Mesenchymal stem cell (in vitro differentiated cells and primary cell): ENCODE measurements at regions not wholly inside any gene's neighbourhood (a gene's known extent, or its start where the extent isn't known, plus 50 kb on each side); places are given as distances from the start of the nearest gene placed in this dataset.

Source experiments
- DNase-seq: peaks from one replicate; pipeline ENCODE4 v3.0.0-alpha.2; 2013
- H2AFZ ChIP-seq: one replicate; pipeline ENCODE4 v1.6.1; 2013; ENCODE audit warnings: low read depth, mild to moderate bottlenecking, control low read depth, inconsistent platforms, low read length, moderate library complexity
- H2AK5ac ChIP-seq: 2 replicates; pipeline ENCODE4 v1.6.1; 2013; ENCODE audit warnings: low read length, moderate library complexity, mild to moderate bottlenecking, inconsistent platforms; ENCODE audit not compliant: severe bottlenecking
- H2BK120ac ChIP-seq: one replicate; pipeline ENCODE4 v1.6.1; 2013; ENCODE audit warnings: low read depth, mild to moderate bottlenecking, inconsistent platforms, low read length, moderate library complexity
- H2BK12ac ChIP-seq, 2 experiments: one replicate each; pipeline ENCODE4 v1.6.1; 2013; ENCODE audit warnings: inconsistent platforms in 2 of 2, low read length in 2 of 2, mild to moderate bottlenecking in 2 of 2, moderate library complexity in 2 of 2, control low read depth in 1 of 2
- H2BK15ac ChIP-seq: one replicate; pipeline ENCODE4 v1.6.1; 2013; ENCODE audit warnings: mild to moderate bottlenecking, low read depth, inconsistent platforms; ENCODE audit not compliant: poor library complexity, severe bottlenecking
- H2BK5ac ChIP-seq: 2 replicates; pipeline ENCODE4 v1.6.1; 2013; ENCODE audit warnings: low read depth, mild to moderate bottlenecking, low read length, control low read depth, inconsistent platforms; ENCODE audit not compliant: poor library complexity, severe bottlenecking
- H3K14ac ChIP-seq, 2 experiments: one replicate each; pipeline ENCODE4 v1.6.1; 2013; ENCODE audit warnings: inconsistent platforms in 2 of 2, low read length in 2 of 2, control low read depth in 1 of 2, mild to moderate bottlenecking in 1 of 2, moderate library complexity in 1 of 2
- H3K18ac ChIP-seq, 2 experiments: one replicate each; pipeline ENCODE4 v1.6.1; 2013; ENCODE audit warnings: inconsistent platforms in 2 of 2, low read length in 2 of 2, control low read depth in 1 of 2, low read depth in 1 of 2, mild to moderate bottlenecking in 1 of 2
- H3K23ac ChIP-seq, 2 experiments: one replicate each; pipeline ENCODE4 v1.6.1; 2013; ENCODE audit warnings: inconsistent platforms in 2 of 2, low read length in 2 of 2, mild to moderate bottlenecking in 2 of 2, moderate library complexity in 2 of 2, control low read depth in 1 of 2
- H3K27ac ChIP-seq: 2 replicates; pipeline ENCODE4 v1.5.1; 2013; ENCODE audit warnings: mild to moderate bottlenecking, moderate library complexity, low read length, control low read depth, inconsistent platforms; ENCODE audit not compliant: poor library complexity, severe bottlenecking
- H3K27me3 ChIP-seq, 2 experiments: 2 replicates each; pipeline versions ENCODE4 v1.6.1 to v1.7.0; 2013; ENCODE audit warnings: low read length in 2 of 2, mild to moderate bottlenecking in 2 of 2, moderate library complexity in 2 of 2, control low read depth in 1 of 2, inconsistent platforms in 1 of 2; ENCODE audit not compliant: control insufficient read depth in 1 of 2, insufficient read depth in 1 of 2
- H3K36me3 ChIP-seq, 2 experiments: 2 replicates each; pipeline versions ENCODE4 v1.6.1 to v1.7.0; 2013; ENCODE audit warnings: low read length in 2 of 2, control low read depth in 1 of 2, inconsistent platforms in 1 of 2, low read depth in 1 of 2, mild to moderate bottlenecking in 1 of 2; ENCODE audit not compliant: insufficient read depth in 2 of 2, control insufficient read depth in 1 of 2
- H3K4ac ChIP-seq, 2 experiments: one replicate each; pipeline ENCODE4 v1.6.1; 2013; ENCODE audit warnings: inconsistent platforms in 2 of 2, low read length in 2 of 2, mild to moderate bottlenecking in 2 of 2, moderate library complexity in 2 of 2, control low read depth in 1 of 2, low read depth in 1 of 2
- H3K4me1 ChIP-seq: 2 replicates; pipeline ENCODE4 v1.6.1; 2013; ENCODE audit warnings: low read depth, low read length, control low read depth; ENCODE audit not compliant: control insufficient read depth, insufficient read depth
- H3K4me2 ChIP-seq: 2 replicates; pipeline ENCODE4 v1.6.1; 2013; ENCODE audit warnings: low read length, mild to moderate bottlenecking, inconsistent platforms; ENCODE audit not compliant: poor library complexity, severe bottlenecking
- H3K4me3 ChIP-seq, 2 experiments: 2 replicates each; pipeline versions ENCODE4 v1.5.1 to v1.7.0; 2013; ENCODE audit warnings: low read length in 2 of 2, mild to moderate bottlenecking in 2 of 2, control low read depth in 1 of 2, low read depth in 1 of 2; ENCODE audit not compliant: insufficient read depth in 1 of 2
- H3K79me1 ChIP-seq: replicated peaks from 2 replicates; pipeline ENCODE4 v1.6.1; 2013; ENCODE audit warnings: mild to moderate bottlenecking, control low read depth, low read length, inconsistent platforms; ENCODE audit not compliant: poor library complexity, severe bottlenecking
- H3K9ac ChIP-seq: 2 replicates; pipeline ENCODE4 v1.7.0; 2013; ENCODE audit warnings: mild to moderate bottlenecking, low read length, moderate library complexity
- H3K9me3 ChIP-seq: 2 replicates; pipeline ENCODE4 v1.7.0; 2013; ENCODE audit warnings: mild to moderate bottlenecking, low read length; ENCODE audit not compliant: control insufficient read depth
- H4K8ac ChIP-seq: one replicate; pipeline ENCODE4 v1.6.1; 2013; ENCODE audit warnings: inconsistent platforms, mild to moderate bottlenecking, low read length, moderate library complexity
- H4K91ac ChIP-seq: one replicate; pipeline ENCODE4 v1.6.1; 2013; ENCODE audit warnings: mild to moderate bottlenecking, low read length, inconsistent platforms
- WGBS: methylation state at CpG from one replicate; pipeline ENCODE4 v1.1.7; 2013; ENCODE audit warnings: mixed read lengths; 5-methylcytosine and 5-hydroxymethylcytosine counted together

DNA sequence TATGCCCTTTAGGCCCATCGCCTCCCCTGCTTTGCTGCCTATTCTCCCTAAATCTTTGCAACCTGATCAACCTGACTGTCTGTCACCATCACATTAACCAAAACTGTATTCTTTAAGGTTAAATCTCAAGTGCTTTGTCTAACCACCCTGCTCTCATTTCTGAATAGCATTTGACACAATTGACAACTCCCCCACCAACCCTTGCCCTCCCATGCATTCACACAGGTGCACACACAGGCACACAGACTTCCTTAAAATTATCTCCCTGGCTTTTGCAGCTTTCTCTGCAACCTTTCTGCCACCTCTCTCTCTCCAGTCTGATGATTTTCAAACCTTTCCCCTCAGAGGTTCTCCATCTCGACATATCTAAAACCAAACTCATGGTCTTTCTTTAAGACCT is 64.6 kb upstream of the ST8SIA3 start:
- Histone ChIP-seq H4K8ac (no peak overlapping the region), H3K4me1 (no peaks in the 10 kb centered on the region), H3K27ac (no peak overlapping the region), H3K9me3 (peaks cover 16% of the 10 kb centered on the region), H3K9ac (no peak overlapping the region), H2AFZ (no peak overlapping the region), H2BK15ac (no peak overlapping the region), H3K18ac (no peak overlapping the region), H3K4me2 (no peak overlapping the region), H4K91ac (no peak overlapping the region), H2BK120ac (no peak overlapping the region), H3K79me1 (no peaks in the 10 kb centered on the region), H2BK5ac (no peak overlapping the region), H2BK12ac (no peak overlapping the region), H3K36me3 (no peaks in the 10 kb centered on the region), H2AK5ac (no peak overlapping the region), H3K27me3 (peaks cover 0 to 4% of the 10 kb centered on the region in 2 experiments), H3K14ac (no peak overlapping the region), H3K4ac (no peak overlapping the region), H3K4me3 (no peak overlapping the region), H3K23ac (no peak overlapping the region)
- no peak for DNase-seq
- 60% methylated on average over 2 of the region's 2 CpGs for WGBS

GRCh38 chr18:57294547-57294946 is 57.8 kb upstream of the ST8SIA3 start:
- H3K27ac ChIP-seq = no peak overlapping the region
- H3K9me3 ChIP-seq = peaks cover 5% of the 10 kb centered on the region
- no peak overlapping the region for H4K91ac ChIP-seq
- no peaks in the 10 kb centered on the region for H3K79me1 ChIP-seq
- H3K27me3 ChIP-seq = peaks cover 0 to 12% of the 10 kb centered on the region in 2 experiments
- no peak overlapping the region for H3K9ac ChIP-seq
- WGBS = 43% methylated on average over 2 of the region's 2 CpGs
- H2AFZ ChIP-seq = no peak overlapping the region
- no peak for DNase-seq
- no peak overlapping the region for H4K8ac ChIP-seq
- no peak overlapping the region for H2BK12ac ChIP-seq
- H3K36me3 ChIP-seq = no peaks in the 10 kb centered on the region
- no peak overlapping the region for H3K18ac ChIP-seq
- H2BK15ac ChIP-seq = no peak overlapping the region
- H3K14ac ChIP-seq = no peak overlapping the region
- H3K4me3 ChIP-seq = no peak overlapping the region
- H3K4me1 ChIP-seq = no peaks in the 10 kb centered on the region
- no peak overlapping the region for H3K4ac ChIP-seq
- H2AK5ac ChIP-seq = no peak overlapping the region
- no peak overlapping the region for H2BK120ac ChIP-seq
- H3K23ac ChIP-seq = no peak overlapping the region
- no peak overlapping the region for H3K4me2 ChIP-seq
- H2BK5ac ChIP-seq = no peak overlapping the region

GRCh38 chr18:57296336-57296735 is 56.0 kb upstream of the ST8SIA3 start:
- DNase-seq = no peak

DNA sequence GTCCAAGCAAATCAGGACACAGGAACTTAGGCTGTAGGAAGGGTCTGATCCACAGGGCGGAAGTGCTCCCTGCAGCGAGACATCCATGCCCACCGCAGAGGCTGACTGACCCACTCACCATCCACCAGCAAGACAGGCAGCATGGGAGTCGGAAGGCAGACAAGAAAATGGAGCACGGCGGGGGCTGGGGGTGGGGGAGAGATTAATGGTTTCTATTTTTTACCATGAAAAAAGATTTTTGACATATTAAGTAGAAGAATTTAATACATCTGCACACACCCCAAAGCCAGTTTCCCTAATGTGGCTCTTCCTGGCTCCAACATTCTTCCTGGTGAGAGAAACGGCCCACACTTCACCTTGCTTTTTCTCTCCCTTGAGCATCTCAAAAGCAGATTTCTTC is 55.1 kb upstream of the ST8SIA3 start:
- WGBS = 90% methylated on average over 4 of the region's 7 CpGs
- H2BK120ac ChIP-seq = no peak overlapping the region

More at GRCh38 chr18:57296336-57296735, 56.0 kb upstream of the ST8SIA3 start:
- H3K27me3 ChIP-seq = peaks cover 0 to 18% of the 10 kb centered on the region in 2 experiments
- H3K23ac ChIP-seq = no peak overlapping the region
- H3K4me3 ChIP-seq = no peak overlapping the region
- no peak overlapping the region for H2AK5ac ChIP-seq
- H3K14ac ChIP-seq = no peak overlapping the region
- no peak overlapping the region for H3K4ac ChIP-seq
- no peak overlapping the region for H3K4me2 ChIP-seq
- no peaks in the 10 kb centered on the region for H3K4me1 ChIP-seq
- no peak overlapping the region for H4K8ac ChIP-seq
- no peak overlapping the region for H2BK12ac ChIP-seq
- H2BK120ac ChIP-seq = no peak overlapping the region
- H2BK15ac ChIP-seq = no peak overlapping the region
- no peak overlapping the region for H3K18ac ChIP-seq
- H3K9ac ChIP-seq = no peak overlapping the region
- H4K91ac ChIP-seq = no peak overlapping the region
- no peaks in the 10 kb centered on the region for H3K9me3 ChIP-seq
- no peak overlapping the region for H2BK5ac ChIP-seq
- no peak overlapping the region for H2AFZ ChIP-seq
- H3K36me3 ChIP-seq = no peaks in the 10 kb centered on the region
- no peaks in the 10 kb centered on the region for H3K79me1 ChIP-seq
- H3K27ac ChIP-seq = no peak overlapping the region

More for the DNA sequence above, 55.1 kb upstream of the ST8SIA3 start:
- Histone ChIP-seq H3K9me3 (no peaks in the 10 kb centered on the region), H3K4me1 (no peaks in the 10 kb centered on the region), H3K4ac (no peak overlapping the region), H3K4me2 (no peak overlapping the region), H3K18ac (no peak overlapping the region), H2AK5ac (no peak overlapping the region), H2BK15ac (no peak overlapping the region), H2BK12ac (no peak overlapping the region), H4K91ac (no peak overlapping the region), H3K4me3 (no peak overlapping the region), H3K79me1 (no peaks in the 10 kb centered on the region), H3K27ac (no peak overlapping the region), H3K9ac (no peak overlapping the region), H2AFZ (no peak overlapping the region), H3K36me3 (no peaks in the 10 kb centered on the region), H4K8ac (no peak overlapping the region), H3K23ac (no peak overlapping the region), H2BK5ac (no peak overlapping the region), H3K27me3 (peaks cover 0 to 22% of the 10 kb centered on the region in 2 experiments), H3K14ac (no peak overlapping the region)
- no peak for DNase-seq
